UCSD-AML1 (cell line): ENCODE measurements at regions not wholly inside any gene's neighbourhood (a gene's known extent, or its start where the extent isn't known, plus 50 kb on each side); places are given as distances from the start of the nearest gene placed in this dataset.
"Not testable (repeated sequence)": the region's sequence is repeated elsewhere in the genome, so short reads cannot be mapped to it uniquely, and the experiment has no call there.

ENCODE experiments used
- DNase-seq: peaks from one replicate; lab custom pipeline; 2025; ENCODE audit not compliant: unreplicated experiment; lab: John Stamatoyannopoulos, UW

- DNase-seq: no peak
Observed at GRCh38 chr3:81884791-81885190, 123.3 kb upstream of the GBE1 start.

DNA sequence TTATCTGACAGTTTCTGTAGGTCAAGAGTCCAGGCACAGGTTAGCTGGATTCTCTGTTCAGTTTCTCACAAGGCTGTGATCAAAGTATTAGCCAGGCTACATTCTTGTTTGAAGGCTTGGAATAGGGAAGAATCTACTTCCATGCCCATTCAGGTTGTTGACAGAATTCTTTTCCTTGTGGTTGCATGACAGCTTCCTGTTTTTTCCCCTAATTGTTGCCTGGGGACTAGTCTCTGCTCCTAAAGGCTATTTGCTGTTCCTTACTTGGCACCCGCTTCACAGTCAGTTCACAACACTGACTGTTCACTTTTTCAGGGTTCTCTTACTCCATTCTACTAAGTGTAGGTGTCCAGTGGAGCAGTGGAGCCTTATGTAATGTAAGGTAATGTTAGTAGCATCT lies 115.4 kb upstream of the GBE1 start:
- DNase-seq: no peak

DNA sequence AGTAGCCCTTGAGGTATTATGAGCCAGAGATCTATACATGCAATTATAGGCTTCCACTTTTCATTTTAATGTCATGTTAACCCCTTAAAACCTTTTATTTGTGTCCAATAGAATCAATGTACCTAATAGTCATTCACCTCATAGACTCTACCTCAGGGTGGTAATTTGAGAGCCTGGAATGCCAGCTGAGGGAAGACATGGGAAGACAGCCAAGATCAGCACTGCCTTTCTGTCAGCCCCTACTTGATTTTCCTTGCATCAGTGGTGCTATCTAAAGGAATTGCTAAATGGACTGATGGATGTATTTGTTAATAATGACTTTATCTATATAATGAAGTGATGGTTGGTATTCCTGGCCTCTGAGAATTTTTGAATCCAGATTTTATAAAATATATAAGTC lies 113.3 kb upstream of the GBE1 start:
- no peak for DNase-seq

DNA sequence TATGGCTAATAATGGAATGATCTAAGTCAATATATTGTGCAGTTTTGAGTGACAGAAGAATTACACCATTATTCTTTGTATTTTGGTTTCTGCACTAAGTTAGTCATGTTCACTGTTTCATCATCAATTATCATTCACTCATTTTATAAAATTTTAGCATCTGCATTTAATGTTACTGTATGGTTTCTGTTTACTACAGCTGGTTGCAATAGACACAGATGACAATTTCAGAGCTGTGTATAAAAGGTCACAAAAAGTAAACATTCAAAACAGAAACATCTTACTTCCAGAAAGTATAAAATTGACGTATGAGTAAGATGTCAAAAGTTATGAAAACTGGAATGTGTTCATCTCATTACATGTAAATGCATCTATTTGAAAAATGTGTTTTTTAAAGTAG lies 111.1 kb upstream of the GBE1 start:
- DNase-seq: no peak

DNA sequence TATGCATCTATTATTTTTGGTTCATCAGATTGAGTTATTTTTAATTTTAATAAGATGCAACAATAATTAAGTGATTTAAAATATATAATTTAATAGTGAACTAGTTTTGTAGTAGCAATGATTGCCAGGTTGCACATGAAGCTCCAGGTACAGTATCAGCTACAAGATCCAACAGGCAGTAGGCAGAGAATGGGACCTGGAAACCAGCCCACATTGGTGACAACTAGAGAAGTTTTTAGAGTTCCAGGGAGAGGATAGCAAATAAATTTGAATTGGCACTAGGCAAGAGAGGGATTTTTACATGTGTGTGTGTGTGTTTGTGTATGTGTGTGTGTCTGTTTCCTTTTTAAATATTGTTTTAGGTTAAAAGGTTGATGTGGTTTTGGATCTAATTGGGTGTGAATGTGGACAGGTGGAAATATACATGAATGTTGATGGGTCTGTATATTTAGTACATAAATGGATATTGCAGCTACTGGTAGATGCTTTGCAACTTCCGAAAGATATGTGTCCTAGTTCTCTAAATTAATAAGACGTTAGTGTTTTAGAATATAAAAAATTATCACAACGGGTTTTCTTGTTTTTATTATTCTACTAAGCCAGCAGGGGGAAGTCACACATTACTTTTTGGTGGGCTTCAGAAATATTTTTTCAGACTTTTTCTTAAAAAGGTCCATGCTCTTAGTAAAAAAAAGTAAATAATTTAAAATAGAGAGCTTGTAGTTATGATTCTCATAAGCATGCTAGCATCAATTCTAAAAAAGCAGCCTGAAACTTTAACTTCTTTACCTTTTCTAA lies 110.1 kb upstream of the GBE1 start:
- DNase-seq: no peak

DNA sequence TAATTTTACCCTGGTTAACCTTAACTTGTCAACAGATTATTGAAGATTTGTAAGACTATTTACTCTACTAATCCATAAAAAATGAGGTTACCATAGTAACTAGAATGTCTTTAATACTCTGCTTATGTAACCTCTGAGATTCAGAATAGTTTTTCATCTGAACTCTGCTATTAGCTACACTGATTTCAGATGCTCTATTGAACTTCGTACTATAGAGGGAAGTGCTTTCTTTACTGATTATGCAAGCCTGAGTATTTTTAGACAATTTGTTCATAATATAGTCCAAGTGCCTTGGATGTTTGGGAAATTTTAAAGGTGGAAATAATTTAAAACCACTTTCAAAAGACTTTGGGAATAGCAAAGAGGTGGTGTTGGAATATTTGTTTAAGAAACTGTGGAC lies 107.9 kb upstream of the GBE1 start:
- no peak for DNase-seq

- no peak for DNase-seq
Observed at GRCh38 chr3:81868597-81868996, 107.2 kb upstream of the GBE1 start.

DNA sequence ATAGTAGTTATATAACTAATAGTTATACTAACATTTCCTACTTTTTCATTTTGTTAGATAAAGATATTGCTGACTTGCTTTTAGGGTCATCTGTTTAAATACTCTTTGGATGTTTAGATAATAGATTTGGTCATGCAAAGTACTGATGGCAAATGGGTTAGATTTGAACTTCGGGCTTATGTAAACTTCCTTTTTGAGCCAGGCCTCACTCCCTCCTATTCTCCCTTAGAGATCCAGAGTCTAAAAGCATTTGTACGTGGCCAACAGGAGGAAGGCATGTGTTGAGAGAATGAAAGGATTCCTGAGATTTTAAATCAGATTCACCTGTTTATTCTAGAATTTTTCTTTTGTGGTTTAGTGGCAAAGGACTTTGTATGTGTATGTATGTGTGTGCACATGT lies 106.4 kb upstream of the GBE1 start:
- no peak for DNase-seq

DNA sequence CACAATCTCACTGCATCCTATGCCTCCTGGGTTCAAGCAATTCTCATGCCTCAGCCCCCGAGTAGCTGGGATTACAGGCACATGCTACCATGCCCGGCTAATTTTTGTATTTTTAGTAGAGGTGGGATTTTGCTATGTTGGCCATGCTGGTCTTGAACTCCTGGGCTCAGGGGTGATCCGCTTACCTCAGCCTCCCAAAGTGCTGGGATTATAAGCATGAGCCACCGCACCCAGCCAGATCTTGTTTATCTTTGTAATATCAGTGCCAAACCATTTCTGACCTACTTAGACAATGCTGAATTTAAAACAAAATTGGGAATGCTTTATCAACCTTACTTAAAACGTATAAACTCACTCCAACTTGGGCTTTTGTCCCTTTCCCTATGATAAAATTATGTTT lies 103.7 kb upstream of the GBE1 start:
- DNase-seq: not testable (repeated sequence)

- no peak for DNase-seq
Observed at GRCh38 chr3:81864272-81864671, 102.8 kb upstream of the GBE1 start.

DNA sequence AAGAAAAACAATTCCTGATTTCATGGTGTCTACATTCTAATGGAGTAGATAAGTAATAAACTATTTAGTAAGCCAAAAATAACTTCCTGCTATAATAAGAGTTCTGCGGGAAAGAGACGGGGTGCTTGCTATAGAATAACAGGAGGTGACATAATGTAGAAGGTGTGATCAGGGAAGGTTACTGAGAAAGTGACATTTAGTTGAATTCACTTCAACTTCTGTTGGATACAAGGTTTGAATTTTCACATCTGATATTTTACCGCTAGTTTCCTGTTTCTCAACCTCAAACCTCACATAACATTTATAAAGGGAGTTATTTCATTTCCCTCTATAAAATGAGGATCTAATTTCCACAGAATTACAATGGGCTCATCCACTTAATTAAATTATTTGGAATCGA lies 102.3 kb upstream of the GBE1 start:
- DNase-seq: no peak

DNA sequence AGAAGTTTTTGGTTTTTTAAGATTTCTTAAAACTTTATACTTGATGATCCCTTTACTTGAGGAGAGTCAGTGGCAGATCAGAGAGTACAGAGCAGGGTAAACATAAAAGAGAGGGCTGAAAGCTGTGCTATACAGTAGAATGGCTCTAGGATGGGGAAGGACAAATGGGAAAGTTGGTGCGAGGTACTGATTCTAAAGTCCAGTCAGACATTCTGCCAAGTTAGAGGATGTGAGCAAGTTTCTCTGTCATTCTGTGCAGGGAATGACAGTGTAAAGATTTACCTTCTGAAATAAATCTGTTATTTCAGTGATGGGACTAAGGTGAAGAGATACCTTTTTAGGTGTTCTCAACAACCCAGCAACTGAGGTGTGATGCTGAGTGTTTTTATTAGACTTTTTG lies 100.1 kb upstream of the GBE1 start:
- DNase-seq: no peak

DNA sequence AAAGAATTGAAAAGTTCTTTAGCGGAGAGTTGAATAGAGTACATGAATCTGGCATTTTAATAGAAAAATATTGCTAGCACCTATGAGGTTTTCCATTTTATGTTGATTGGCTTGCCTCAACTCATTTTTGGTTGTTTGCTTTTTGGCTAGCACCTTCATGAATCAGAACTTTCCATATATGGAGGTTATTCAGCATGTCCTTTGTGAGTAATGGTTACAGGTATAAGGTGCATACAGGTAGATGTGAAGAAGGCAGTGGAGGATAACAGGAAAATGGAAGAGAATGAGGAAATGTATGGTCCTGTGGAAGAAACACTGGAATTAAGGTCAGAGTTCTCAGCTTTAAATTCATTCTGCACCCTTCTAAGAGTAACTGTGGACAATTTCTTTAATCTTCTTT lies 98.1 kb upstream of the GBE1 start:
- DNase-seq: no peak

DNA sequence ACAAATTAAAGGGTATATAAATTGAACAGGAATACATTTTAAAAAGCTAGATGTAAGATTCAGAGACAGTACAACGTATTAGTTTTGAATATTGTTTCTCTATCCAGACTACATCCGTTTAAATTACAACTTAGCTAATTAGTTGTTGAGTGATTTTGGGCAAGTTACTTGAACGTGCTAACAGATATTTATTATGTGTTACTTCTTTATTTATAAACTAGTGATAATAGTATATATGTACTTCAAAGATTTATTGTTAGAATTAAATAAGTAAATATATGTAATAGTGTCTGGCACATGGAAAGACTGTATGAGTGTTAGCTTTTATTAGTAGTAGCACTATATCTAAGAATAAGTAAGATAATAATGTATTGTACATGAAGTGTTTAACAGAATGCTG lies 92.0 kb upstream of the GBE1 start:
- DNase-seq: no peak

GRCh38 chr3:81851176-81851575 lies 89.7 kb upstream of the GBE1 start:
- DNase-seq: no peak

- no peak for DNase-seq
Observed at GRCh38 chr3:81846988-81847387, 85.5 kb upstream of the GBE1 start.

DNA sequence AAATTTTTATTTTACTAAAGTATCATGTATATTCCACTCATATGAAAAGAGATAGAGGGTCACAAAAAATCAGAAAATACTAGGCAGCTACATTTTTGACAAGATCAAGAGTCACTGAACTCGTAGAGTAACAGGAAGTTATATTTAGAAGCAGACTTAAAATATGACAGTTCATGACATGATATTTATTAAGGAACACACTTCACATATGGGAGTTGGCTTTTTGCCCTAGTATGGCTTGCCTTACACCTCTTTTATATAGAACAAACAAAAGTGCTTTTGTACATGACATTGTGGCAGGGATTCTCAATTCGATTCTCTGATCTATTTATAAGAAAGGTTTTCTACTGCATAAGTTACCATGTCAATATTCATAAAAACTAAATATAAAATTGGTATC lies 80.1 kb upstream of the GBE1 start:
- no peak for DNase-seq

DNA sequence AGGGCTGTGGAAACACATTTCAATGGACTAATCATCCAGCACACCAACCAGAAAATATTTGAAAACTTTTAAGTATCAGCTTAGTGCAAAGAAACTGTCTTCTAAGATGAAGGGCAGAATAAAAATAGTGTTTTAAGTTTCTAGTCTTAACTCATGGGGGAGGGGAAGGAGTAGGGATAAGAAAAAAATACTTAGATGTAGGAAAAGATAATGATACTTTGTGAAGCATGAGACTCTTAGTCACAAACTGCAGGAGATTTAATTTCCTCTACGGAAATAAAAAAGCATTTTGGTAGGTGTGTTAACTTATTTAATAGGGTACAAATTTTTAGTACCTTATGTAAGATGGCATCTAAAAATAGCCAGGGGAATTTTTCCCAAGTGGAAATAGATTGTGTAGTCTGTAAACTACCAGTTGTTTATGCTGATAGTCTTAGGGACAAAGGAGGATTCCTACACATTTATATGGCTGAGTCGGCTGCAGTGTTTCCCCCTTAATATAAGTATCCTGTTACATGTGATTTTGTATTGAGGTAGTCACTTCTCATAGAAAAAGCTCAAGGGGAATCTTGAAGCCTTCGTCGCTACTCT lies 78.2 kb upstream of the GBE1 start:
- DNase-seq: no peak

- DNase-seq: no peak
Observed at GRCh38 chr3:81838457-81838856, 77.0 kb upstream of the GBE1 start.

- no peak for DNase-seq
Observed at GRCh38 chr3:81837071-81837593, 75.7 kb upstream of the GBE1 start.

- no peak for DNase-seq
Observed at GRCh38 chr3:81829937-81830336, 68.5 kb upstream of the GBE1 start.

DNA sequence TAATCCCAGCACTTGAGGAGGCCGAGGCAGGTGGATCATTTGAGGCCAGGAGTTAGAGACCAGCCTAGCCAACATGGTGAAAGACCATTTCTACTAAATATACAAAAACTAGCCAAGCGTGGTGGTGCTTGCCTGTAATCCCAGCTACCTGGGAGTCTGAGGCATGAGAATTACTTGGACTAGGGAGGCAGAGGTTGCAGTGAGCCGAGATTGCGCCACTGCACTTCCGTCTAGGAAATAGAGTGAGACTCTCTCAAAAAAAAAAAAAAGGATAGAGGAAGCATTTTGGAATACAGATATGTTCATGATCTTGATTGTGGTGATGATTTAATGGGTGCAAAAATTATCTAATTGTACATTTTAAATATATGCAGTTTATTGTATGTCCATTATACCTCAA lies 67.8 kb upstream of the GBE1 start:
- DNase-seq: not testable (repeated sequence)

DNA sequence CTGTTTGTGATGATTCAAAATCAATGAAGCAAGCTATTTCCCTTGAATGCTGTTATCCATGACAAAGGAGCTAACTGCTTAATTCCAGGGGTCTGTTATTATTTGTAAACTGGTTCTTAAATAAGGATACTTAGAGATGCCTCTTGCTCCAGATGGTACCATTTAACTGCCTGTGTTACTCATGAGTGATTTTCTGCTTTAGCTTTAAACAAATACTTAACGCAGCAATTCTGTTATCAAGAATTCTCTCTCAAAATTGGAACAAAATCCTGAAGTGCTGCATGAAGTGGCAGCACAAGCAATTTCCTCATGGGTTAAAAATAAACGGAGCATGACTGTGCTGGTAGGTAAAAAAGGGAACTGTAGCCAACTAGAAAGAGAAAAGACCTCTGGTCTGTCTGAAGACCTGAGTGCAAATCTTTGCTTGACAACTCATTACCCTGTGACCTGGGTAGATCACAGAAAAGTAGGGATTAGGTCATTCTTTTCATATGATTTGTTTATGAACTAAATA lies 62.5 kb upstream of the GBE1 start:
- DNase-seq: peak; percentile 6
